ENCODE measurements at regions not wholly inside any gene's neighbourhood (a gene's known extent, or its start where the extent isn't known, plus 50 kb on each side); places are given as distances from the start of the nearest gene placed in this dataset.

- TF ChIP-seq EZH2phosphoT487 (IDR thresholded peaks at IDR 0.05; ENCODE audit: borderline replicate concordance, low read depth, low read length) (no peak), CTCF (conservative IDR thresholded peaks at IDR 0.05; ENCODE audit: low read length) (no peak)
Observed at GRCh38 chr7:12968836-12969422, 281.5 kb downstream of the ARL4A start.

Data from OCI-LY7 (cell line).